Cerebellar nuclear complex (tissue), 1 donor: ENCODE measurements at regions not wholly inside any gene's neighbourhood (a gene's known extent, or its start where the extent isn't known, plus 50 kb on each side); places are given as distances from the start of the nearest gene placed in this dataset.

ENCODE experiments used
- DNase-seq, 2 experiments: peaks; one replicate each; lab custom pipeline; 2025; lab: John Stamatoyannopoulos, UW

DNA sequence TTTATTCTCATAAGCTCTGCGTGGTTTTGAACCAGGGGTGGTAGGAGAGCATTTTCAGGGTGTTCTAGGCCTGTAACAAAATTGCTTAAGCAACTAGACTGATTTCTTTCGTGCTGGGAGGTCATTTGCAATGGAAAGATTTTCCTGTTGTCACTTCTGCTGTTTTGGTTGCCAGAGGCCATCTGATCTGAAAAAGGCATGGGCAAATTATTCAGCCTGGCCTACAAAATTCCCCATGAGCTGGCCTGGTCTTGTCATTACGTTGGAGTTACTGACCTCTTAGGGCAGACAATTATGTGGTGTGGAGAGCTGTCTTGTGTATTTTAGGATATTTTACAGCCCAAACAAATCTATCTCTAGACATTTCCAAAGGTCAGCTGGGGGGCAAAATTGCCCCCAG lies 444.4 kb upstream of the DAB1 start:
- no peak for DNase-seq

DNA sequence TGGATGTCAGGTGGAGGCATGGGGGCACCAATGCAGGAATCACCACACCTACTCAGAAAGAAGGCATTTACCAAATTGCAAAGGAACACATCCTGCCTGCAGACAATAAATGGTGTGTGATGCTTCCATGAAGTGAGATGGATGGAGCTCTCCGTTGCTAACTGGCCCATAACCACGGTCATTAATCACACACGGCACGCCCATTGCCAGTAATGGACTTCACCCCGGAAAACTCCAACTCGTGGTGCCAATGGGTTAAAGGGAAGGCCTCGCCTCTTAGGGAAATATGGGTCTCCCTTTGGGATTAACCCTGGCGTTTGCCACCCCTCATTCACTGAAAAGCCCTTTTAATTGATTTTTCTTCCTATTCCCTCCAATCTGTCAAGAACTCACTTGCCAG lies 443.1 kb upstream of the DAB1 start:
- no peak for DNase-seq

- DNase-seq: no peak
Measured at GRCh38 chr1:57860931-57861565, 437.2 kb upstream of the DAB1 start.

- DNase-seq: peak; percentile 38 to 49
Measured at GRCh38 chr1:57860325-57860724, 436.5 kb upstream of the DAB1 start.

GRCh38 chr1:57858740-57859139 lies 434.9 kb upstream of the DAB1 start:
- DNase-seq: no peak

GRCh38 chr1:57857809-57858208 lies 433.9 kb upstream of the DAB1 start:
- no peak for DNase-seq

DNA sequence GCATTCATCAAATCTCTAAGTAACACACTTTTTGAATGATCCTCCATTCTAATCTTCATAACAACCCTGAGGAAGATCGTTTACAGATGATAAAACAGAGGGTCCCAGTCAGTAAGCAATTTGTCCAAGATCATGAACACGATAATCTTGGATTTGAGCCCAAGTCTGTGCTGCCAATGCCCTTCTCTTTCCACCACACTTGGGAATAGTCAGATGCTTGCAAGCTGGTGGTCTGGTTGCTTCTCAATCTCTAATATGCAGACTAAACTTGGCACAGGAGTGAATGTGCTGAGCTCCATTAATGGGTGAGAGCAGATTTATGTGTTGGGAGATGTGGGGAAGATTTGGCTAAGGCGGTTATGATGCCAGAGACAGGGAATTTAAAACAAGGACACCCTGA lies 430.6 kb upstream of the DAB1 start:
- no peak for DNase-seq

DNA sequence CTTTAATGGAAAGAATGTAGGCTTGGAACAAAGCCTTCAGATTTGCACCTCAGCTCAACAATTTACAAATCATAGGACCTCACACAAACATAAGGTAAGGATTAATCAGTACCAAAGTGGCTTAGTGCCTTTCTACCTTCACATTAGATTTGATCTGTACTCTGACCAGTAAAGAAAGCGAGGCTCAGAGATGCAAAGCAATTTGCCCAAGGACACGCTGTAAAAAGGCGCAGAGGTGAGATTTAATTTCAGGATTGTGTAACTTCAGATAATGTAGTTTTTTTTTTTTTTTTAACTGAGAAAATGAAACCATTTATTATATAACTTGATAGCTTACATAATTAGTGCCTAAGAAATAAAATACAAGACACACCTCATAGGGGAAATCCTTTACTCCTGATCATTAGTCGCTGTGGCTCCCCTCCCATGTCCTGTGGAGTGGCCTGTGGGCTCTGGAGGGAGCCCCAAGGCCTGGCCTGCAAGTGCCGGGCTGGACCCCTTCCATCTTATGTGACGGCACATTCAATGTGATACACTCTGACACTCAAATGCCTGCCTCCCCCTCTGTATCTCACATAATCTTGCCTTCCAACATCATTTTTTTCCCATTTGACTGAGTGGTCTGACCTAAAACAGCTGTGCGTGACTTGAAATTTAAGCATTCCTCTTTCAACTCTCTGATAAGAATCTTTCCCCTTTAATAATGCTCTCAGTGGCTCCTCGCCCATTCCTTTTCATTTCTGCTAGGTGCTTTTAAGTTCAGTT lies 426.5 kb upstream of the DAB1 start:
- no peak for DNase-seq

DNA sequence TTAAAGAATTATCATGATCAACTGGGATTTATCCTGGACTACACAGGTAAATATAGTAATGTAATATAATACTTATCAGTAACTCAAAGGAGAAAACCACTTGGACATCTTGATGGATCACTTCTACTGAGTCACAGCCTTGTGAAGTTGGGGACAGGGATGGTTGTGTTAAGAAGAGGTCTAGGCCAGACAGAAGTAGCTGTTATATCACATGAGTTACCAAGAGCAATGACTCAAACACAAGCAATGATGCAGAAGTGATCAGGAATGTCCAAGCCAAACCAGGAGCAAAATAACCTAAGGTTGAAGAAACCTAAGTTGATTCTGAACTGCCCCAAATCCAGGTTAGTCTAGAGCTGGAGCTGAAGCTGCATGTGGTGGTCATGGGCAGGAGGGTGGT lies 424.5 kb upstream of the DAB1 start:
- no peak for DNase-seq

- no peak for DNase-seq
Measured at GRCh38 chr1:57845041-57845440, 421.2 kb upstream of the DAB1 start.

- DNase-seq: no peak
Measured at GRCh38 chr1:57844382-57844980, 420.6 kb upstream of the DAB1 start.

DNA sequence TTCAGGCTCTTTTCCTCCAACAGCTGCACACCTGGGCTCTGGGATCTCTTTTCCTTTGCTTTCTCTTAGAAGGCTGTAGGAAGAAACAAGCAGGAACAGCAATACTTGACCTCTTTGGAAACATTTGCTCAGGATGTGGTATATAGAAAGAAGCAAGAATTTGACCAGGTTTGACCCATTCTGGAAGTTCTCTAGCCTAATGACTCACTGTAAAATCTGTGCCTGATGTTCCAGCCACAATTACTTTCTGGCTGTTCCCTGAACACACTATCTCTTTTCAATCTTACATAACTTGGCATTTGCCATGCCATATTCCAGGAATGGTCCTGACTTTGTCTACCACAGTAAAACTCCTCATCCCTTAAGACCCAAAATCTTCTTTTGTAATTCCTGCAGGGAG lies 419.9 kb upstream of the DAB1 start:
- no peak for DNase-seq

GRCh38 chr1:57839526-57839925 lies 415.7 kb upstream of the DAB1 start:
- no peak for DNase-seq

- no peak for DNase-seq
Measured at GRCh38 chr1:57839067-57839466, 415.2 kb upstream of the DAB1 start.

DNA sequence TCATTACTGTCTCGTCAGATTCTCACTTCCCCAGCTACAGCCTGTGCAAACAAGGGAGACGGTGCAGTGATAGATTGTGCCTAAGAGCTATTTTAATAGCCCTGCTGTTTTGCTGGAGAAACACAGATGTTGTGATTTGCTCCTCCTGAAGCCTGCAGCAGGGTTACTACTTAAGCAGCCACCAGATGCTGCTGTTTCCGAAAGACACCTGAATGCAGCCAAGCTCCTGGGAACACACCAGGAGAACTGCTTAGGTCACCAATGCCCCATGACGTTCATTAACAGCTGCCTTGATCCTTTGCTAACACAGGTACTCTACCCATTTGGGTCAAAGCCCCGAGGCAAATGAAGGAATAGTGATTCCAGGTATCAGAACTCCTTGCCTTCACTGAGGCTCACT lies 411.8 kb upstream of the DAB1 start:
- no peak for DNase-seq

DNA sequence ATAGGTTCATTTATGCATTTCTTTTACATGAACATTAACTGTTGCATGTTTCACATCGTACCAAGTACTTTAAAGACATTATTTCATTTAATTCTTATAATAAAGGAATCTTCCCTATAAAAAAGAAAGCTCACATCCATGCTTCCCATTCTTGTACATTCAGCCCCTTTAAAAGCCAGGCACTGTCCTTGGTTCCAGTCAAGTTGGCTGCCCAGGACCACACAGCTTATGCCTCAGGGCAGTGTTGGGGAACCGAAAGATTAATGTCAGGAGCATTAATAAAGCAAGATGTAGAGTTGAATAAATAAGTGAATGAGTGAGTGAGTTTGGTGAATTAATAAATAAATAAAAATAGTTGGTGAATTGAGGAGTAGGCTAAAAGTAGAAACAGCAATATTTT lies 409.4 kb upstream of the DAB1 start:
- DNase-seq: no peak

GRCh38 chr1:57832612-57833011 lies 408.8 kb upstream of the DAB1 start:
- DNase-seq: no peak

DNA sequence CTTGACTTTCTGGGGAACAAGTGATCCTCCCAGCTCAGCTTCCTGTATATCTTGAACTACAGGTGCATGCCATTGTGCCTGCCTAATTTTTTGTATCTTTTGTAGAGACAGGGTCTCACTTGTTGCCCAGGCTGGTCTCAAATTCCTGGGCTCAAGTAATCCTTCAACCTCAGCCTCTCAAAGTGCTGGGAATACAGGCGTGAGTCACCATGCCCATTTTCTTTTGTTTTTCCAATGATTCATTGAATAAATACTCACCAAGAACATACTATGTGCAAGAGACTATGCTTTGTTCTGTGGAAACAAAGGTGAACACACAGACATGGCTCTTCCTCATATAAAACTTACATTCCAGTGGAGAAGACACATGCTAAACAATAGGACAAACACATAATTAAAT lies 407.8 kb upstream of the DAB1 start:
- DNase-seq: no peak

DNA sequence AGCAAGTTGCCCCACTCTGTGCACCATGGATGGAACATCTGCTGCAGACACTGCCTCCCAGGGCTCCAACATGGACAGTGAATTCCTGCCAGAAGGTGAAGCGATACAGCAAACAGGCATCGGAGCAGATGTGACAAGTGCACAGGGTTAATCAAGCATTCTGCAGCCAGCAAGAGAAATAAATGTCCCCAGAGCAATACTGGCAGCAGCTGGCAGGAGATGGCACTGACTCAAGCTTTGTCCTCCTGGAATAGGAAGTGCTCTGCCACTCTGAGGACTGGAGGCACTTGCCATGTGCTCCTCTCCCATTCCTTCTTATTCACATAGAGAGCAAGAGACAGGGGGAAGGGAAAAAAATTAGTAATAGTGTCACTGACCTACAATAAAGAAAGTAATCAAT lies 402.7 kb upstream of the DAB1 start:
- no peak for DNase-seq

DNA sequence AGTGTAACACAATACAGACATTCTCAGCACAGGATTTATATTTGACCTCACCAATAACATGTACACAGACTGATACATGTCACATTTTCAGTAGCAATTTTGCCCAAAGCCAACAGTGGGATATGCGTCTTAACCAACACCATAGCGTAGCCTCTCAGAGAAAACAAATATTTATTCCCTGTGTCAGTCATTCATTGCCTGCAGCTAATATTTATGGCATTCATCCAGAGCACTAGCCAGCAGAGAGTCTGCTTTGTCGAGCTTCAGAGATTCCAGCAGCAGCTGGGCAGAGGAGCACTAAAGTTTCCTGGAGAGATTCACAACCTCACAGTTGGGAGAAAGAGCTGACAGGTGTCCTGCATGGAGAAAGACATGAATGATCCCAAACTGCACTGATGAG lies 400.7 kb upstream of the DAB1 start:
- no peak for DNase-seq

DNA sequence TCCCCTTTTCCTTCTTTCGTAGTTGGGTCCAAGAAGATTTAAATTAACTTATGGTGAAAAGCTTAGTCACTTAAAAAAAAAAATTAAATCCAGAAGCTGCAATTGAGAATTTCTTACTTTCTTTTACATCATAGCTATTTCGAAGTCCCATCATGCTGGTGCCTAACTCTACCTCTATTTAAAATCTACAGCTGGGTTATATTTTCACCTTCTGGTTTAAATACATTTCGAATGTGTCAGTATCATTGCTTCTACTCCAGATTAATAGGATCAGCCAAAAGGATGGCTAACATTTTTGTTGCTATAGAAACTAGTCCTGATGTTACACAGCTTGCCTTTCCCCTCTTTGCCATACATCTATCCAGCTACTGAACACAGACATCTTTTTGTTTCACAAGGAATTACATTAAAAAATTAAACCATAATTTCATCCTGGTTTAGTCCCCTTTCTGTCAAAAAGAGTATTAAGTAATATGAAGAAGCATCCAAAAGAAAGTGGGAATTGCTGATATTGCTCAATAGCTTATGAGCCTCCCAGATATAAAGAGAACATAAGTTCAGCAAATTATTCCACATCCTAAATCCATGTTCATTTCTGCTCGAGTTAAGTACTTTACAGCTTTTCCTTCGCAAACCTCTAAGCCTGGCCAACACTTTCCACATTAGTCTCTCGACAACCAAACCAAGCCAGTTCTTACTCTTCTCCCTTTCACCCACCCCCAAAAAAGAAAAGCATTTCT lies 396.7 kb upstream of the DAB1 start:
- DNase-seq: no peak

- no peak for DNase-seq
Measured at GRCh38 chr1:57819893-57820292, 396.0 kb upstream of the DAB1 start.

- DNase-seq: no peak
Measured at GRCh38 chr1:57803586-57803985, 379.7 kb upstream of the DAB1 start.
